DND-41 (cell line): ENCODE measurements at regions not wholly inside any gene's neighbourhood (a gene's known extent, or its start where the extent isn't known, plus 50 kb on each side); places are given as distances from the start of the nearest gene placed in this dataset.

Source experiments
- CTCF ChIP-seq: IDR thresholded peaks from 2 replicates; pipeline ENCODE4 v1.5.1; 2012; ENCODE audit warnings: borderline replicate concordance, low read length, moderate library complexity, mild to moderate bottlenecking; ENCODE audit not compliant: poor library complexity, severe bottlenecking; ENCODE audit errors: extremely low read depth
- EZH2 ChIP-seq: IDR thresholded peaks from 3 replicates; pipeline ENCODE4 v1.6.1; 2012; ENCODE audit warnings: borderline replicate concordance, low read depth, mild to moderate bottlenecking, moderate library complexity, low read length, inconsistent platforms; ENCODE audit not compliant: severe bottlenecking

- TF ChIP-seq CTCF (no peak), EZH2 (no peak)
Observed at GRCh38 chr1:81439046-81439823, 361.5 kb upstream of the ADGRL2 start.
